Inferior parietal cortex (tissue), 1 donor: ENCODE measurements at regions not wholly inside any gene's neighbourhood (a gene's known extent, or its start where the extent isn't known, plus 50 kb on each side); places are given as distances from the start of the nearest gene placed in this dataset.
A peak's percentile ranks its signal among the peaks of the same experiment; 100 is the strongest.
"Not testable (repeated sequence)": the region's sequence is repeated elsewhere in the genome, so short reads cannot be mapped to it uniquely, and the experiment has no call there.

Experiments
- DNase-seq: peaks from one replicate; pipeline ENCODE4 v3.0.0-alpha.2; 2016; ENCODE audit errors: extremely low spot score

GRCh38 chr11:3583476-3583875 is 58.3 kb downstream of the ART5 start:
- not testable (repeated sequence) for DNase-seq

DNA sequence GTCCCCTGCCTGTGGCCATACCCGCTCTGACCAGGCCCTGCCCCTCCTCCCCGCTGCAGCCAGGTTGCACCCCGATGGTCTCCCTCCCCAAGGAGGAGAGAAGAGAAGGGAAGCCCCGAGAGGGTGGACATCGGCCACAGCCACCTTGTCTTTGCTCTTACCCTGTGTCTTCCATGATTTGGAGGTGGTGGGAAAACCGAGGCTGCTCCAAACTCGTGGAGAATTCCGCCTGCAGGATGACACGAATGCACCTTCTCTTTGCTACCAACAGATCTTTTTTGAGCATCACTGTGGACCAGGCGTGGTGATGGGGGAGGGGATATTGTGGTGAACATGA is 60.4 kb downstream of the ART5 start:
- not testable (repeated sequence) for DNase-seq

- peak; percentile 6 for DNase-seq
Measured at GRCh38 chr11:3580487-3581388, 61.1 kb downstream of the ART5 start.

DNA sequence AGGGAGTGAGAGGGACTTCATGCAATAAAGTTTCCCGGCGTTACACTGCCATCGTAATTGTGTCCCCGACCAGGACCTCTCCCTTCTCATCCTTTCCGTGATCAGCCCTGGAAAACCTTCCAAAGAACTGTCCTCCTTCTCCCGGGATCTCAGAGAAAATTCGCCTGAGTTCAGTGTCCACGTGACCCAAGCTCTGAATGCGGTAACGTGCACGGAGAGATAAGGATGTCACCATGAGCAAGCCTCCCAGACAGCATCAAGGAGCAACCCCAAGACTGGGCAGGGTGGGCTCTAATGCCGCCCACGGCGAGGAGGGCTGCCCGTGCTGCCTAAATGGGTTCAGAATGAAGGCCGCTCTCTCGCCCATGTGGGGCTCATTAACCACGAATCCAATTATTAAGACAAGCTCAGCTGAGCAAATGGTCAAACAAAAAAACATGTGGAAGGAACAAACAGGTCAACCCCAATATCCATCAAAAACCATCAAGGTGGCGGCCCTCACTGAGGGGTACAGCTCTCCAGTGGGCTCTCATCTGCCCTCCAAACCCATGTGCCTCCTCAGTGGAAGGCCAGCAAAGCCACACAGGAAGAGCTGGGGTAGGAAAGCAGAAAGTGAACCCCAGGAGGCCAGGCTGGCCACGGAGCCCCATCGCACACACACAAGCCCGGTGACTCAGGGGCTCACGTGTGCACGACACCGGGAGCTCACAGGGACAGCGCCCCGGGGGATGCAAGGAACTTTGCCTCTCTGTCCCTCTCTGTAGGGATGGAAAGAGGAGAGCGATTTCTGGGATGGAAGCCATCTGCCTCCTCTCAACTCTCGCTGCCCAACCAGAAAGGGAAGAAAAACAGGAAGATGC is 62.0 kb downstream of the ART5 start:
- DNase-seq = not testable (repeated sequence)

DNA sequence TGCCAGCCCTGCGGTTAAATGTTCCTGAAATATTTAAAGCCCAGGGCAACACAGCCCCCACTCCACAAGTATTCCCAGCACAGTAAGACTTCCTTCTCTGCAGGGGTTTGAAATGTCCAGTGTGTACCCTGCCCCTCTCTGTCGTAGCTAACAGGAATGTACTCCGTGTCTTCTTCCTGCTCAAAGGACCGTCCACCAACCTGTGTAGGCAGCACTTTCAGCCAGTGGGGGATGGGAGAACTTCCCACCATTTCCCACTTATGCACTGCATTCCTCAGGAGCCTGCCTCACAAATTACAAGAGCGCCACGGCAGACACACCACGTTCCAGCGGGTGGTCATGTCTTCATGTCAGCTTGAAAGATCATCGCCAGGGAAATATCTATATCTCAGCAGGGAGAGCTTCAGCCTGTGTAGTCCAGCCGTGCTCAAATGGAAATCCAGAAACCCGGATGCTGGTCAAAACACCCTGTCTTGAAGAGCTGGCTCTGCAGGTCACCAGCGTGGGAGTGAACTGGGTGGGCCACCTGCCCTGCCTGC is 65.7 kb downstream of the ART5 start:
- not testable (repeated sequence) for DNase-seq

- DNase-seq = not testable (repeated sequence)
Measured at GRCh38 chr11:3572976-3573647, 68.7 kb downstream of the ART5 start.

- not testable (repeated sequence) for DNase-seq
Measured at GRCh38 chr11:3571752-3572151, 70.0 kb downstream of the ART5 start.

GRCh38 chr11:3565838-3566237 is 76.0 kb downstream of the ART5 start:
- not testable (repeated sequence) for DNase-seq

DNA sequence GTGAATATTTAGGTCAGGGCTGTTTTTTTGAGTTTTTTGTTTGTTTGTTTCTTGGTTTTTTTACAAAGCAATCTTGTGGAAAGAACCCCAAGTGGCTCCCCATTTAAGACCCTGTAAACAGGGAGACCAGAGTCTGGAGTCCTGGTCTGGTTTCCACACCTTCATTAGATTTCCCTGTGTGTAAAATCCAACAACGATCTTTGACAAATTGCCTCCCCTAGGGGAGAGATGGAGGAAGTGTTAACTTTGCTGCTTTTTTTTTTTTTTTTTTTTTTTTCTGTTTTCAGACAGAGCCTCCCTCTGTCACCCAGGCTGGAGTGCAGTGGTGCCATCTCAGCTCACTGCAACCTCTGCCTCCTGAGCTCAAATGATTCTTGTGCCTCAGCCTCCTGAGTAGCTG is 77.4 kb downstream of the ART5 start:
- not testable (repeated sequence) for DNase-seq

DNA sequence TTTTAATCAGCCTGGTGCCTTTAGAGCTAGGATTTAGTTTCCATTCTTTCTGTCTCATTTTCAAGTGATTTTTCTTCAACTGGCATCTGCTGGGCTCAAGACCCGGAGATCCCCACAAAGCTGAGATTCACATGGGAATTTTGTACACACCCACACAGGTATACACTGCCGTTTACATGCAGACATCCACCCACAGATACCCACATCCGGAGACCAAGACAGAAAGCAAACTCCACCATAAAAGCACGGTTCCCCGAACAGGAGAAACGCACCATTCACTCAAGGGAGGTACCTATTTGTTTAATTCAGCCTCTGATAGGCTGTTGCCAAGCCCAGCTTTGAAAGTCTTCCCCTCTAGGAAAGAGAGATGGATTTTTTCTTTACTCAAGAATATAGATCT is 87.2 kb downstream of the ART5 start:
- DNase-seq = not testable (repeated sequence)

DNA sequence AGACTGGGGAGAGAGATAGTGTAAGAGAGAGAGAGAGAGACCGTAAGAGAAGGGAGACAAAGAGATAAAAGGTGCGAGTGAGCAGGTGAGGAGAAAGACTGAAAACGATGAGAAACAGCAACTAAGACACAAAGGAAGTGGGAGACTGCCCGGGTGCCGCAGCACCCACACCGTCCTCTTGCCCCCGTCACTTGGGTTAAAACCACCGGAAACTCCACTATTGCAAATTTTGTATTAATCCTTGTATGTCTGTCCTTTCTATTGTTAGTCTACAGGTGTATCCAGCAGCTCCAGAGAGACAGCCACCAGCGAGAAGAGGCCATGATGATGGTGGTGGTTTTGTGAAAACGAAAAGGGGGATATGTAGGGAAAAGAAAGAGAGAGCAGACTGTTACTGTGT is 96.8 kb downstream of the ART5 start:
- not testable (repeated sequence) for DNase-seq

DNA sequence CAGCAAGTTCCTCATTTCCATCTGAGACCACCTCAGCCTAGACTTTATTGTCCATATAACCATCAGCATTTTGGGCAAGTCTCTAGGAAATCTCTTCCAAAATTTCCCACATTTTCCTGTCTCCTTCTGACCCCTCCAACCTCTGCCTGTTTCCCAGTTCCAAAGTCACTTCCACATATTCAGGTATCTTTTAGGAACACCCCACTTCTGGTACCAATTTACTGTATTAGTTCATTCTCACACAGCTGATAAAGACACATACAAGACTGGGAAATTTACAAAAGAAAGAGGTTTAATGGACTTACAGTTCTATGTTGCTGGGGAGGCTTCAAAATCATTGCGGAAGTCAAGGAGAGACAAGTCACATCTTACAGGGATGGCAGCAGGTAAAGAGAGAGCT is 103.6 kb downstream of the ART5 start:
- DNase-seq = not testable (repeated sequence)

DNA sequence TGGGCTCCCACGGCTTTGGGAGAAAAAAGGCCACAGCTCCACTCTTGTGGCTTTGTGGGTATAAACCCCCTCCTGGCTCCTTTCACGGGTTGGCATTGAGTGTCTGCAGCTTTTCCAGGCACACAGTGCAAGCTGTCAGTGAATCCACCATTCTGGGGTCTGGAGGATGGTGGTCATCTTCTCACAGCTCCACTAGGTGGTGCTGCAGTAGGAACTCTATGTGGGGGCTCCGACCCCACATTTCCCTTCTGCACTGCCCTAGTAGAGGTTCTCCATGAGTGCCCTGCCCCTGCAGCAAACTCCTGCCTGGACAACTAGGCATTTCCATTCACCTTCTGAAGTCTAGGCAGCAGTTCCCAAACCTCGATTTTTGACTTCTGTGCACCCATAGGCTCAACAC is 104.5 kb downstream of the ART5 start:
- not testable (repeated sequence) for DNase-seq

GRCh38 chr11:3532958-3533357 is 108.8 kb downstream of the ART5 start:
- not testable (repeated sequence) for DNase-seq

DNA sequence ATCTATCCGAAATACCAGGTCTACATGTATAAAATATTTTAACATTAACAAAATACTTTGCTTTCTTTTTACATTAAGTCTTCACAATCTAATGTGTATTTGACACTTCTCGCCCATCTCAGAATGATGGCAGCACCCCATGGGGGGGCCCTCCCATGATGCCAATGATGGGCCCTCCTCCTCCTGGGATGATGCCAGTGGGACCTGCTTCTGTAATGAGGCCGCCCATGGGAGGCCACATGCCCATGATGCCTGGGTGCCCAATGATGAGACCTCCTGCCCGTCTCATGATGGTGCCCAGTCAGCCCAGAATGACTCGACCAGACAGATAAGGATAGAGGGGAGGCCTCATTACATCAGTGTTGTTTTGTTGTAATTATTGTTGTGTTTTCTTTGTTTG is 110.5 kb downstream of the ART5 start:
- DNase-seq = not testable (repeated sequence)

DNA sequence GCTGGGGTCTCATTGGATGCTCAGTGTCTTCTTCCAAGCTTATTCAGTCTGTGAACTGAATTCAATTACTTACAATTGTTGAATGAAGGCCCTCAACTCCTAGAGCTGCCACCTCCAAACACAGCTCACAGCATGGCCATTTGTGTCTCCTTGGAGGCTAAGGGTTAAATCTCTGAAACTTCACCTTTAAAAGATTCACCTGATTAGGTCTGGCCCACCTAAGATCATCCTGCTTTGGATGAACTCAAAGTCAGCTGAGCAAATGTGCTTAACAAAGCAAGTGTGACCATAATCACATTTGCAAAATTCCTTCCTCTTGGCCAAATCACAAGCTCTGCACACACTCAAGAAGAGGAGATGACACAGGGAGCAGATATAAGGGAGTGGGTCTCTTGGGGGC is 118.2 kb downstream of the ART5 start:
- DNase-seq = not testable (repeated sequence)

- not testable (repeated sequence) for DNase-seq
Measured at GRCh38 chr11:3520905-3521304, 120.9 kb downstream of the ART5 start.

DNA sequence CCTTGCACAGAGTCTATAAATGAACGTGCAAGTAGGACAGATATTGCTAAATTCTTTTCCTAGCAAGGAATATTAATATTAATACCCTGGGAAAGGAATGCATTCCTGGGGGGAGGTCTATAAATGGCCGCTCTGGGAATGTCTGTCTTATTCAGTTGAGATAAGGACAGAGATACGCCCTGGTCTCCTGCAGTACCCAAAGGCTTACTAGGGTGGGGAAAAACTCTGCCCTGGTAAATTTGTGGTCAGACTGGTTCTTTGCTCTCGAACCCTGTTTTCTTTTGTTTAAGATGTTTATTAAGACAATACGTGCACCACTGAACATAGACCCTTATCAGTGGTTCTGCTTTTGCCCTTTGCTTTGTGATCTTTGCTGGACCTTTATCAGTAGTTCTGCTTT is 122.0 kb downstream of the ART5 start:
- DNase-seq = not testable (repeated sequence)

DNA sequence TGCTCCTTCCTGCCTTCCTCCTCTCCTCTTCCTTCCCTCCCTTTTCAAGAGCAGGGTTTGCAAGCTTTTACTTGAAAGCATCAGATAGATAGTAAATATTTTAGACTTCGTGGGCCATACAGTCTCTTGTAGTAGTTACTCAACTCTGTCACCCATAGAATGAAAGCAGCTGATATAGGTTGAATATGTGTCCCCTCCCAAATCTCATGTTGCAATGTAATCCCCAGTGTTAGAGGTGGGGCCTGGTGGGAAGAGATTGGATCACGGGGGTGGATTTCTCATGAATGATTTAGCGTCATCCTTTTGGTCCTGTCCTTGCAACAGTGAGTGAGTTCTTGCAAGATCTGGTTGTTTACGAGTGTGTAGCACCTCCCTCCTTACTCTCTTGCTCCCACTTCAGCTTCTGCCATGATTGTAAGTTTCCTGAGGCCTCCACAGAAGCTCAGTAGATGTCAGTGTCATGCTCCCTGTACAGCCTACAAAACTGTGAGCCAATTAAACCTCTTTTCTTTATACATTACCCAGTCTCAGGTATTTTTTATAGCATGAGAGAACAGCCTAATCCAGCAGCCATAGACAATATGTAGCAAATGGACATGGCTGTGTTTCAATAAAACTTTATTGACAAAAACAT is 124.7 kb downstream of the ART5 start:
- not testable (repeated sequence) for DNase-seq

GRCh38 chr11:3516345-3516933 is 125.4 kb downstream of the ART5 start:
- not testable (repeated sequence) for DNase-seq
